GM12892 (cell line): ENCODE measurements at regions not wholly inside any gene's neighbourhood (a gene's known extent, or its start where the extent isn't known, plus 50 kb on each side); places are given as distances from the start of the nearest gene placed in this dataset.
"Not testable (repeated sequence)": the region's sequence is repeated elsewhere in the genome, so short reads cannot be mapped to it uniquely, and the experiment has no call there.

Experiments used
- POLR2A ChIP-seq: IDR thresholded peaks from 2 replicates; pipeline ENCODE4 v1.6.1; 2011; ENCODE audit warnings: low read depth, low read length, control low read depth
- POLR2AphosphoS5 ChIP-seq: IDR thresholded peaks from 2 replicates; pipeline ENCODE4 v1.6.1; 2011; ENCODE audit warnings: low read depth, low read length, control low read depth
- TAF1 ChIP-seq: IDR thresholded peaks from 2 replicates; pipeline ENCODE4 v1.6.1; 2011; ENCODE audit warnings: low read depth, mild to moderate bottlenecking, control low read depth, low read length, borderline replicate concordance

DNA sequence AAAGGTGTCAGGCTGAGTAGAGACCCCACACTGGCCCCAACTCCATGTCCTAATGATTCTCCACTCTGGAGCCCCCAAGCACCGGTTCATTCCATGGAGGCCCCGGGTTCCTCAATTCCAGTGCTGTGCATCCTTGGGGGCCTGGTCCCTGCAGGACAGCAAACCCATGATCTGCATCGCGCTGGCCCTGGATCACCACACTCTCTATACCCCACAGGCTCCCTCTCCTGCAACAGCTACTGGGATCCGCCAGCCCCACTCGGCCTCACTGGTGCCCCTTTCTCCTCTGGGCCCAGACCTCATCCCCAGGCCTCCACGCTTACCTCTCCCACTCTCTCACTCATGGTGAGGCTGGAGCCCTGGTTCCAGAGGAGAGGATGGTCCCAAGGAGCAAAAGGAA lies 68.6 kb upstream of the TUBA3E start:
- not testable (repeated sequence) for TF ChIP-seq POLR2AphosphoS5, POLR2A, TAF1
